H9 (cell line): ENCODE measurements at regions not wholly inside any gene's neighbourhood (a gene's known extent, or its start where the extent isn't known, plus 50 kb on each side); places are given as distances from the start of the nearest gene placed in this dataset.

Experiments used
- DNase-seq: peaks from one replicate; pipeline ENCODE4 v3.0.0-alpha.2; 2017
- H2AFZ ChIP-seq: one replicate; pipeline ENCODE4 v1.6.1; 2013; ENCODE audit warnings: mild to moderate bottlenecking, low read length, control low read depth, moderate library complexity
- H2AK5ac ChIP-seq: 2 replicates; pipeline ENCODE4 v1.6.1; 2013; ENCODE audit warnings: low read length, control low read depth, mixed read lengths; ENCODE audit not compliant: insufficient read length
- H2BK120ac ChIP-seq: one replicate; pipeline ENCODE4 v1.6.1; 2013; ENCODE audit warnings: low read depth, mild to moderate bottlenecking, low read length, control low read depth, inconsistent platforms; ENCODE audit not compliant: poor library complexity, severe bottlenecking
- H2BK12ac ChIP-seq: 2 replicates; pipeline ENCODE4 v1.6.1; 2013; ENCODE audit warnings: low read length, control low read depth, mixed read lengths, low read depth; ENCODE audit not compliant: insufficient read length
- H2BK15ac ChIP-seq: 2 replicates; pipeline ENCODE4 v1.6.1; 2013; ENCODE audit warnings: low read depth, low read length, control low read depth
- H2BK20ac ChIP-seq: one replicate; pipeline ENCODE4 v1.6.1; 2013; ENCODE audit warnings: low read depth, mild to moderate bottlenecking, low read length, control low read depth, inconsistent platforms; ENCODE audit not compliant: poor library complexity, severe bottlenecking
- H2BK5ac ChIP-seq: 2 replicates; pipeline ENCODE4 v1.6.1; 2013; ENCODE audit warnings: low read length, control low read depth, mixed read lengths; ENCODE audit not compliant: insufficient read length
- H3K14ac ChIP-seq: 2 replicates; pipeline ENCODE4 v1.6.1; 2013; ENCODE audit warnings: low read length, control low read depth; ENCODE audit not compliant: insufficient read depth
- H3K18ac ChIP-seq: 2 replicates; pipeline ENCODE4 v1.6.1; 2013; ENCODE audit warnings: low read depth, mild to moderate bottlenecking, mixed read lengths, low read length, control low read depth; ENCODE audit not compliant: insufficient read length
- H3K23ac ChIP-seq: 2 replicates; pipeline ENCODE4 v1.6.1; 2013; ENCODE audit warnings: low read length, control low read depth, mixed read lengths, low read depth; ENCODE audit not compliant: insufficient read length
- H3K23me2 ChIP-seq: 2 replicates; pipeline ENCODE4 v1.6.1; 2013; ENCODE audit warnings: low read depth, mild to moderate bottlenecking, mixed read lengths, low read length, control low read depth; ENCODE audit not compliant: insufficient read length, poor library complexity, severe bottlenecking
- H3K27ac ChIP-seq: 2 replicates; pipeline ENCODE4 v1.5.1; 2013; ENCODE audit warnings: low read length, control low read depth, mixed read lengths, low read depth; ENCODE audit not compliant: insufficient read length
- H3K27me3 ChIP-seq: 2 replicates; pipeline ENCODE4 v1.6.1; 2013; ENCODE audit warnings: low read length, control low read depth, inconsistent platforms; ENCODE audit not compliant: insufficient read depth
- H3K4ac ChIP-seq: 2 replicates; pipeline ENCODE4 v1.6.1; 2013; ENCODE audit warnings: low read depth, mild to moderate bottlenecking, control low read depth, inconsistent platforms, low read length, moderate library complexity
- H3K4me1 ChIP-seq: 2 replicates; pipeline ENCODE4 v1.6.1; 2013; ENCODE audit warnings: low read length, control low read depth, inconsistent platforms; ENCODE audit not compliant: insufficient read depth
- H3K4me2 ChIP-seq: 2 replicates; pipeline ENCODE4 v1.6.1; 2013; ENCODE audit warnings: low read length, control low read depth, mixed read lengths; ENCODE audit not compliant: insufficient read length, insufficient read depth
- H3K56ac ChIP-seq: 2 replicates; pipeline ENCODE4 v1.6.1; 2013; ENCODE audit warnings: low read depth, mild to moderate bottlenecking, mixed read lengths, low read length, control low read depth; ENCODE audit not compliant: insufficient read length
- H3K79me1 ChIP-seq: 2 replicates; pipeline ENCODE4 v1.6.1; 2013; ENCODE audit warnings: low read depth, mild to moderate bottlenecking, moderate library complexity, low read length, control low read depth, inconsistent platforms; ENCODE audit not compliant: insufficient read depth, poor library complexity, severe bottlenecking
- H3K79me2 ChIP-seq: 2 replicates; pipeline ENCODE4 v1.6.1; 2013; ENCODE audit warnings: low read length, control low read depth, inconsistent platforms; ENCODE audit not compliant: insufficient read depth
- H3K9ac ChIP-seq: 2 replicates; pipeline ENCODE4 v1.6.1; 2013; ENCODE audit warnings: low read length, control low read depth, mixed read lengths; ENCODE audit not compliant: insufficient read length; ENCODE audit errors: extremely low read depth
- H3K9me3 ChIP-seq: one replicate; pipeline ENCODE4 v1.6.1; 2013; ENCODE audit warnings: low read depth, low read length, inconsistent platforms; ENCODE audit not compliant: control insufficient read depth
- H3T11ph ChIP-seq: one replicate; pipeline ENCODE4 v1.6.1; 2013; ENCODE audit warnings: mild to moderate bottlenecking, low read length, control low read depth, inconsistent platforms
- H4K20me1 ChIP-seq: one replicate; pipeline ENCODE4 v1.6.1; 2013; ENCODE audit not compliant: control insufficient read depth, insufficient read length, insufficient read depth
- H4K5ac ChIP-seq: 2 replicates; pipeline ENCODE4 v1.6.1; 2013; ENCODE audit warnings: low read depth, mild to moderate bottlenecking, mixed read lengths, low read length, control low read depth; ENCODE audit not compliant: insufficient read length
- H4K8ac ChIP-seq: replicated peaks from 2 replicates; pipeline ENCODE4 v1.6.1; 2013; ENCODE audit warnings: low read length, control low read depth, mixed read lengths, low read depth; ENCODE audit not compliant: insufficient read length
- H4K91ac ChIP-seq: 2 replicates; pipeline ENCODE4 v1.6.1; 2013; ENCODE audit warnings: low read depth, mild to moderate bottlenecking, moderate library complexity, mixed read lengths, low read length, control low read depth; ENCODE audit not compliant: insufficient read length
- H3K27ac Mint-ChIP-seq, 3 experiments: 2 replicates in 2 of 3; 3 replicates in 1 of 3; pipeline ENCODE4 v1.8.0; 2020 to 2021; ENCODE audit warnings: mixed read lengths in 3 of 3, mild to moderate bottlenecking in 1 of 3, moderate library complexity in 1 of 3
- H3K27me3 Mint-ChIP-seq: 2 replicates; pipeline ENCODE4 v1.8.0; 2021; ENCODE audit warnings: low read depth, mild to moderate bottlenecking, moderate library complexity, mixed read lengths
- H3K36me3 Mint-ChIP-seq, 3 experiments: 2 replicates in 2 of 3; 3 replicates in 1 of 3; pipeline ENCODE4 v1.8.0; 2020 to 2021; ENCODE audit warnings: low read depth in 3 of 3, mixed read lengths in 3 of 3; ENCODE audit not compliant: insufficient read depth in 1 of 3
- H3K4me1 Mint-ChIP-seq, 2 experiments: 2 replicates each; pipeline ENCODE4 v1.8.0; 2020; ENCODE audit warnings: mixed read lengths in 2 of 2
- H3K4me3 Mint-ChIP-seq, 2 experiments: 2 replicates in 1 of 2; 3 replicates in 1 of 2; pipeline ENCODE4 v1.8.0; 2020 to 2021; ENCODE audit warnings: mild to moderate bottlenecking in 2 of 2, mixed read lengths in 2 of 2, moderate library complexity in 1 of 2
- H3K9me3 Mint-ChIP-seq, 2 experiments: 2 replicates in 1 of 2; 3 replicates in 1 of 2; pipeline ENCODE4 v1.8.0; 2020; ENCODE audit warnings: mild to moderate bottlenecking in 2 of 2, mixed read lengths in 2 of 2, moderate library complexity in 1 of 2
- CTCF ChIP-seq: fragments of 200-600 bp; sonication (generic); conservative IDR thresholded peaks from 3 replicates; pipeline ENCODE4 v1.8.0; 2021; ENCODE audit warnings: antibody characterized with exemption, mild to moderate bottlenecking
- WGBS: extraction: QIAGEN DNeasy Blood & Tissue Kit; methylation state at CpG from one replicate; pipeline ENCODE4 v1.1.7; 2013; ENCODE audit warnings: missing lambda C conversion rate, low lambda C conversion rate, mixed read lengths; ENCODE audit not compliant: insufficient read length; ENCODE audit errors: extremely low coverage; 5-methylcytosine and 5-hydroxymethylcytosine counted together

- Histone ChIP-seq H2AFZ (no peak overlapping the region), H3K27ac (no peak overlapping the region), H3K4me2 (no peak overlapping the region), H3K4ac (no peak overlapping the region), H2BK5ac (no peak overlapping the region), H3K9ac (no peak overlapping the region), H3K4me1 (no peaks in the 10 kb centered on the region), H2BK15ac (no peak overlapping the region), H3K18ac (no peak overlapping the region), H4K8ac (no peak overlapping the region), H3K23me2 (no peaks in the 10 kb centered on the region), H4K20me1 (no peaks in the 10 kb centered on the region), H3T11ph (no peak overlapping the region), H2AK5ac (no peak overlapping the region), H3K79me1 (no peaks in the 10 kb centered on the region), H2BK12ac (no peak overlapping the region), H3K9me3 (no peaks in the 10 kb centered on the region), H3K14ac (no peak overlapping the region), H3K79me2 (no peaks in the 10 kb centered on the region), H4K5ac (no peak overlapping the region), H3K56ac (no peak overlapping the region), H3K27me3 (no peaks in the 10 kb centered on the region), H2BK20ac (no peak overlapping the region), H2BK120ac (no peak overlapping the region), H4K91ac (no peak overlapping the region), H3K23ac (no peak overlapping the region)
- TF ChIP-seq CTCF, result no peak
- WGBS, result no CpG with 5 or more reads among the region's 8 CpGs
- Mint-ChIP-seq H3K27ac (no peak overlapping the region; a peak in 1 of 7 replicates), H3K27me3 (no peaks in the 10 kb centered on the region), H3K4me3 (no peak overlapping the region), H3K9me3 (no peaks in the 10 kb centered on the region; a peak in 1 of 5 replicates), H3K4me1 (peaks cover 0 to 9% of the 10 kb centered on the region in 2 experiments; a peak in 2 of 4 replicates), H3K36me3 (no peaks in the 10 kb centered on the region)
- no peak for DNase-seq
Observed at GRCh38 chr11:128405714-128406662, 181.4 kb downstream of the ETS1 start.
